Mesenteric fat pad (tissue), 1 donor: ENCODE measurements at regions not wholly inside any gene's neighbourhood (a gene's known extent, or its start where the extent isn't known, plus 50 kb on each side); places are given as distances from the start of the nearest gene placed in this dataset.

Experiments
- DNase-seq: peaks from one replicate; pipeline ENCODE4 v3.0.0-alpha.2; 2020; ENCODE audit warnings: low spot score
- donor health status: DM: yes; HTN: yes; CAD: no.

DNA sequence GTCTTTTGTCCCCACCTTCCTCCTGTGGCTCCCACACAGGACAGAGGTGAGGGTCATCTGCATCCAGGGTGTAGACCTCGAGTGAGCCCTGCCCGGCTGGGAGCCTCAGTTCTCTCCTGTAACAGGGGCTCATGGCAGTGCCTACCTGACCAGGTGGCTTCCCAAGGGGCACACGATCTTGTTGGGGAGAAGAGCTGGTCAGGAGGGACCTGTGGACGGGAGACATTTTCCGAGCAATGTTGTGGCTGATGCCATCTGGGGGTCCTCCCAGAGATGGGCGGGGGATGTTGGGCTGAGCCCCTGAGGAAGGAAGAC is 51.9 kb downstream of the CEBPB start:
- no peak for DNase-seq

DNA sequence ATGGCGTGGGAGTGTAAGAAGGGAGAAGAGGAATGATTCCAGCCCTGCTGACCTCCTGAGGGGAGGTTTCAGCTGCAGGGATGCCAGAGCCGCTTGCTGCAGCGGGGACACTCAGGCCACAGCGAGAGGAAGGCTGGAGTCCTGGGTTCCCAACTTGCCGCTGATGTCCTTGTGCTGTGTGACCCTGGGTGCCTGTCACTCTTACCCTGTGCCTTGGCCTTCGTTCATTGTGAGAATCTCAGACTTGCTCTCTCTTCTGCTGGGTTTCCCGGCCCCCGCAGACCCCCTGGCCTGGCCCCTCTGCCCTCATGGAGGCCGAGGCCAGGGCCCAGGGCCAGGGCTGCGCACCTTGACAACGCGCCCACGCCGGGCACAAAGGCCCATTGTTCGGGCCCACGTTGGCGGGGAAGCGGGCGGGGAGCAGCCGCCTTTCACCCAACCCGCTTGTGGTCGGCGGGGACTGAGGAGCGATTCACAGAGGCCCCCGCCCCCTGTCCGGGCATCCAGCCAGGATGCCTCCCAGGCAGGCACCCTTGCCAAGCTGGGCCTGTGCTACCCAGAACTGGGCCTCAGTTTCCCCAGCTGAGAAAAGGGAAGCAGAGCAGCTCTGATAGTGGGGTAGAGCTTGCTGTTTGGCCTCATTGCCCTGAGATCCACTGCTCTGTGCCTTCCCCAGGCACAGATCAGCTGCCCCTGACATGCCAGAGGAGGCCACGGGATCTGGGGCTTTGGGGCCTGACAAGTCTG is 52.4 kb downstream of the CEBPB start:
- no peak for DNase-seq

DNA sequence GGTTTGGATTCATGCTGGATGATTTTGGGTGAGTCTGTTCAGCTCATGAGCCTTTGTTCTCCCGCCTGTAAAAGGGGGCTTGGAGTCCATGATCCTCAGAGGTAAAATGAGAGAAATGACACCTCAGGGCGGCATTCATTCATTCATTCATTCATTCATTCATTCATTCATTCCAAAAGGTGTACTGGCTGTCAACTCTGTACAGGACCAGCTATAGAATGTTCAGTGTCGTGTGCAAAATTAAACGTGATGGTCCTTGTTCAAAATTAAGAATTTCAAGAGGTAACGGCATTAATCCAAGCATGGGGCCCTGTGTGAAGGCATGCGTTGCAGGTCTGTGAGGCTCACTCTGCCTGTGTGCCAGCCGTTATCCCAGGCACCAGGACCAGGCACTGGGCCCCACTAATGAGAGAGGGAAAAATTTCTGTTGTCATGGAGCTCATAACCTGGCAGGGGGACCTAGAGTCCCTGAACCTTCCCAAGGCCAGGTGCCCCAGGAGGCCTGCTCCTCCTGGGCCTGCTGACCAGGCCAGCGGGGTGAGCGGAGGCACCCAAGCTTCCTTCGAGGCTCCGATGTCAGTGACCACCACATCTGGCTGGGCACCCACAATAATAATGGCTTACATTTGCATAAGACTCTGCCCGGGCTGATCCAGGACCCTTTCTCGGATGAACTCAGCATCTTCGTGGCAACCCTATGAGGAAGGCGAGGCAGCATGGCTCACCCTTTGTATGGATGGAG is 53.2 kb downstream of the CEBPB start:
- no peak for DNase-seq

- no peak for DNase-seq
Observed at GRCh38 chr20:50244352-50245149, 53.9 kb downstream of the CEBPB start.

DNA sequence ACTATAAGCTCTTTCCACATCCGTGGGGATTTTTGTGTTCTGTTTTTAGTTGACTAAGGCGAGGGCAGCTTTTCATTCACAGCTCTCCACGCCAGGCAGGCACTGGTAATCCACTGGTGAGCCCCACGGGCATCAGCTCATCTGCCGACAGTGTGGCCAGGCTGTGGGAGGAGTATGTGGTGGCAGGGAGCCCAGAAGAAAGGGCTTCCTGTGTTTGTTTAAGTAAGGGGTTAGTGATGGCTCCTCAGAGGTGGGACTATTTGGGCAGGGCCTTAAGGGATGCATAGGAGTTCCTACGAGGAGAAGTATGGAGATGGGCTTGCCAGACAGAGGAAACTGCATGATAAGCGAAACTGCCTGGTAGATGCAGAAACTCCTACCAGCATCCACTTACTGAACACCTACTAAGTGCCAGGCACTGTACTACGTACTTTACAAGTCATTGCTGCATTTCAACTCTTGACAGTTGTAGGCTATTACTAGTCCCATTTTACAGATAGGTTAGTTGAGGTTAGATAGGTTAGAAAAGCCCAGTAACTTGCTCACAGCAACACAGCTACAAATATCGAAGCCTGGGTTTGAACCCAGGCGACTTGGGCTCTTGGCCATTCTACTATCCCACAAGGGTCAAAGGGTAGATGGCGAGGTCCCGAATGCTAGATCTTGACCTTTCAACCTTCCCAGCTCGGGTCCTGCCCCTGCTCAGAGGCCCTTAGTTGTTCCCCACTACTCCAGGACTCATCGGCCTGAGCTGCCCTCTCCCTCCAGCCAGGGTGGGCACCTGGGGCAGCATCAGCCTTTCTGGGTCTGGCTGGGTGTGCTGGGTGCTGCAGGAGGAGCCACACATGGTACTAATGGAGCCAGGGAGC is 55.1 kb downstream of the CEBPB start:
- DNase-seq: no peak

DNA sequence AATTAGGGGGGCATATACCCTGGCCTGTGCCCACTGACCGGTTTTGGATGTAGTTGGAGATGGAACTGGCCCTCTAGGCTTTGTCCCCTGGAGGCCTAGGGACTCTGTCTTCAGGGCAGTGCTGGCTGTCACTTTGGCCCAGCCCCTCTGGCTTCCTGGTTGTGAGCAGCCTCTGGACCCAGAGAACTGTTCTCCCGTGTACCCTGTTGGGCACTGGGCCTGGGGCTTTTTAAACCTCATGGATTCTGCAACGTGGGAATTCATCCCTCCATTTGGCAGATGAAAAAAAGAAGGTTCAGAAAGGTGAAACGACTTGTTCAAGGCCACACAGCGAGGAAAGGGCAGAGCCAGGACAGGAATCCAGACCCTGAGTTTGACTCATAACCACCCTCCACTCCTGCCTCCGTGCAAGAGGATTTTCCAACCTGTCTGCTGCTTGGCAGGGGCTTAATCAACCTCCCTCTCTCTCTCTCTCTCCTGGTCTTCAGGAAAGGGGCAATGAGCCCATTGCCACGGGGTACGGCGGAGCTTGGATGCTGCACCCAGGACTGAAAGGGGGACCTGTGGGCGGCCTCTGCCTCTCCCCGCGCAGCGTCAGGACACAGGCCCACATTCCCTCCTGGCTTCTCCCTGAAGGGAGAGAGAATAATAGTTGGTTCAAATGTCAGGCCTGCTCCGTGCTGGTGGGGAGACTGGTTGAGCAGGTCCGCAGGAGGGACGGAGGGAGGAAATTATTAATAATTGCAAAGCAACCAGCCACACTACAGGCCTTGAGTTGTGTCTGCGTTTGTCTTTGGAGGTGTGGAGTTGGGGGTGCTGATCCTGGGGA is 56.0 kb downstream of the CEBPB start:
- DNase-seq: no peak

DNA sequence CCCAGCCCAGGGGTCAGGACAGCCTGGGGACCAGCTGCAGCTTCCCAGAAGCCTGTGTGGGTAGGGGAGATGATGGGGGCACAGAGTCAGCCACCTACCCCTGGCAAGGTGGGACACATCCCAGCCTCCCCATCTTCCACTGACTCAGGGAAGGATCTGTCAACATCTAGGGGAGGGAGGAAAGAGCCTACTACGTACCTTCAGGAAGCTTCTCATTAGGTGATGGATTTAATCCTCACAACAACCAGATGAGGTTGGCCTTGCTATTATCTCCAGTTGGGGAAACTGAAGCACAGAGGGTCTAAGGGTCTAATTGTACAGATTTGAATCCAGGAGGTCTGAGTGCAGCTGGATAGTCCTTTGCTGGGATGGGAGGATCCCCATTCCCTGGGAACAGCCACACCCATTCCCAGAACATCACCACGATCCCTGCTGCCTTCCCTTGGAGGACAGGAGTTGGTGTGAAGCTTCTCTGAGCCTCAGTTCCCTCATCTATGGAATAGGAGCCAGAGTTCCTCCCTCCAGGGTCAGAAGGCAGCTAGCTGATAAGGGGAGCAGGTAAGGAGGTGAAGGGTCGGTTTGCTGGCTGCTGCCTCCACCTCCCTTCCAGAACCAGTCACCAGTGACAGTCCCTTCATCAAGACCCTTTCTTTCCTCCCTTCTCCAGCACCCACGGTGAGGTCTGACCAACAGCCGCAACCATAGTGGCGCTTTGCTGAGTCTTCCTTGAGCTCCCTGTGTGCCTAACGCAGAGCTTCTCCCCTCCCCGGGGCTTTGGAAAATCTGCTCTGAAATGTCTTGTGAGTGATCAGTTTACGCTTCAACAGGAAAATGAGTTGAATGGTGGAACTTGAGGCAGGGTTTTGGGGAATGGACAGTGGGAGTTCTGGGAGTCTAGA is 56.8 kb downstream of the CEBPB start:
- no peak for DNase-seq

- no peak for DNase-seq
Observed at GRCh38 chr20:50248104-50248641, 57.5 kb downstream of the CEBPB start.

- no peak for DNase-seq
Observed at GRCh38 chr20:50249447-50250388, 59.1 kb downstream of the CEBPB start.

DNA sequence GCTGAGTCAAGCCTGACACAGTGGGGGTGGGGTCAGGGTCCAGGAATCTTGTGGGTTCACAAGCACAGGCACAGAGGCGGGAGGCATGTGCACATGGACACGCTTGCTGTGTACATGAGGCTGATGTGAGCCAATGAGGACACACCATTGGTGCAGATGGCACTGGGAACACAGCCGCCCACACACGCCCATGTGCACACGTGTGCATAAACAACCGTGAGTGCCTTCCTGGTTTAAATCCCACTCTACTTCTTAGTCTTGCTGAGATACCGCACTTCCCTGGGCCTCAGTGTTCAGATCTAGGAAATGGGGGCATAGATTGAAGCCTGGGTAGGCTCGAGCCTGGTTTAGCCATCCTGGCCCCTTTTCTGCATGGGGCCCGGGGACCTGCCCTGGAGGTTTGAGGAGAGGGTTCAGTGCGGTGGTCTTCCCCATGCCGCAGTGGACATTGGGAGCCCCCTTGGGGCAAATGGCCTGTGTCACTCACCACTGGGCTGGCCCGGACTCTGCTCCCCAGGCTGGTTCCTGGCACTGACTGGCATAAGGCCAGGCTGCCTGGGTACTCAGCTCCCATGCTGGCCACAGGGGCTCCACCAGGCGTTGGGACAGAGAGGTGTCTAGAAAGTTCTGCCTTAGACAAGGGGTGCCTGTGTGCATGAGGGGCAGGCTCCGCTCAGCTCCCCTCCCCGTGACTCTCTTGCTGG is 60.2 kb downstream of the CEBPB start:
- DNase-seq: no peak

- no peak for DNase-seq
Observed at GRCh38 chr20:50251383-50251748, 60.7 kb downstream of the CEBPB start.

DNA sequence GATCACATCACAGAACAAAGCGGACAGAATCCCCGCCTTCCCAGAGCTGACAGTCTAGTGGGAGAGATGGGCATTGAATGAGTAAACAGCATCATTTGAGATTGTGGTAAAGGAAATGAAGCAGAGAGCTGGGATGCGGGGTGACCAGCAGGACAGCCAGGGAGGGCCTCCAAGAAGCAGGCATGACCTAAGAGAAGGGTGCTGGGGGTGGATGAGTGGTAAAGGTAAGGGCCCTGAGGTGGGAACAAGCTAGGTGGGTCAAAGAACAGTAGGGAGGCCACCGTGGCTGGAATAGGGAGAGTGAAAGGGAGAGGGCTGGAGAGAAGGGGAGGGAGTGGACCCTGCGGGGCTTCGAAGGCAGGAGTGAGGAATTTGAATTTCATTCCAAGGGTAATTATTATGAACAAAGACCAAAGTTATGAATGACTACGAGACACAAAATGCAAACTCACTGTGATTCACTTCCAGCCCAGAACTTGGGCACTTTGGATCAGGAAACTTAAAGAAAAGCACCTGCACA is 61.4 kb downstream of the CEBPB start:
- DNase-seq: no peak

GRCh38 chr20:50252701-50253100 is 62.1 kb downstream of the CEBPB start:
- no peak for DNase-seq

- DNase-seq: no peak
Observed at GRCh38 chr20:50253101-50253500, 62.5 kb downstream of the CEBPB start.

- no peak for DNase-seq
Observed at GRCh38 chr20:50254466-50255079, 63.9 kb downstream of the CEBPB start.

GRCh38 chr20:50256577-50256976 is 65.9 kb downstream of the CEBPB start:
- no peak for DNase-seq

DNA sequence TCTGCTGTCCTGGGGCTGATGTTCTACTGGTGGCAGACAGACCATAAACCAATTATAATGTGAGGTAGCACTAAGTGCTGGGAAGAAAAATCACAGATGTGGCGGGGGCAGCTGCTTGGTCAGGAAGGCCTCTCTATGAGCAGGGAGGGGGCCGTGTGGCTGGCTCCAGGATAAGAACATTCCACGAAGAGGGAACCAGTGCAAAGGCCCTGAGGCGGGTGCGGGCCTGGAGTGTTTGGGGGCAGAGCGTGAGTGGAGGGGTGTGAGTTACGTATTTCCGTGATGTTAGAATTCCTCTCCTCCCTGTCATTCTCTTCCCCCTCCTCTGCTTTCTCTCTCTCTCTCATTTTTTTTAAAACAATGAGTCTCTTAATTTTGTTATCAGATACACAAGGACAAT is 67.2 kb downstream of the CEBPB start:
- DNase-seq: no peak
